SK-N-MC (cell line): ENCODE measurements at regions not wholly inside any gene's neighbourhood (a gene's known extent, or its start where the extent isn't known, plus 50 kb on each side); places are given as distances from the start of the nearest gene placed in this dataset.

Experiments
- EZH2 ChIP-seq: fragments of 200-600 bp; sonication (generic); IDR thresholded peaks from one replicate; pipeline ENCODE4 v1.6.1; 2017; ENCODE audit warnings: antibody characterized with exemption
- FOXP2 ChIP-seq: optimal IDR thresholded peaks from 2 replicates; pipeline ENCODE3; 2011; ENCODE audit warnings: mild to moderate bottlenecking, moderate library complexity; ENCODE audit not compliant: insufficient read depth; ENCODE audit errors: extremely low read length, control extremely low read depth
- POLR2AphosphoS5 ChIP-seq: IDR thresholded peaks from 2 replicates; pipeline ENCODE4 v1.6.1; 2012; ENCODE audit warnings: mild to moderate bottlenecking, low read depth, low read length, borderline replicate concordance

- TF ChIP-seq POLR2AphosphoS5 (no peak), EZH2 (no peak), FOXP2 (no peak)
Observed at GRCh38 chr6:74061201-74061600, 365.2 kb downstream of the CD109 start.
